Heart right ventricle (tissue), 16 donors: ENCODE measurements at regions not wholly inside any gene's neighbourhood (a gene's known extent, or its start where the extent isn't known, plus 50 kb on each side); places are given as distances from the start of the nearest gene placed in this dataset.
A peak's percentile ranks its signal among the peaks of the same experiment; 100 is the strongest.

Source experiments
- ATAC-seq, 8 donors: fragments of 200-7000 bp; cut with Tn5 transposase; one replicate each; pipeline ENCODE4 v1.9.1; 2020; ENCODE audit warnings: mild to moderate bottlenecking in 8 of 8, moderate library complexity in 8 of 8, moderate number of reproducible peaks in 1 of 8
- DNase-seq, 2 donors: peaks; one replicate each; pipeline ENCODE4 v3.0.0-alpha.2; 2020
- H3K27ac ChIP-seq, 10 donors: fragments of 200-600 bp; sonication (generic) in 2 of 10; one replicate each; pipeline versions ENCODE4 v1.5.0 to v1.8.0; 2020 to 2022; ENCODE audit warnings: mild to moderate bottlenecking in 3 of 10
- H3K27me3 ChIP-seq, 7 donors: fragments of 200-600 bp; one replicate each; pipeline ENCODE4 v1.8.0; 2021 to 2022; ENCODE audit warnings: mild to moderate bottlenecking in 2 of 7
- H3K36me3 ChIP-seq, 9 donors: fragments of 200-600 bp; sonication (generic) in 1 of 9; one replicate each; pipeline versions ENCODE4 v1.5.0 to v1.8.0; 2020 to 2022; ENCODE audit warnings: mild to moderate bottlenecking in 2 of 9
- H3K4me1 ChIP-seq, 9 donors: fragments of 200-600 bp; sonication (generic) in 1 of 9; one replicate each; pipeline versions ENCODE4 v1.5.0 to v1.8.0; 2020 to 2022; ENCODE audit warnings: mild to moderate bottlenecking in 4 of 9
- H3K4me3 ChIP-seq, 10 donors: fragments of 200-600 bp; sonication (generic) in 2 of 10; one replicate each; pipeline versions ENCODE4 v1.5.0 to v1.8.0; 2020 to 2022; ENCODE audit warnings: mild to moderate bottlenecking in 7 of 10, moderate library complexity in 2 of 10
- H3K9me3 ChIP-seq, 11 donors: fragments of 200-600 bp in 10 of 11; sonication (generic) in 2 of 11; one replicate each; pipeline versions ENCODE4 v1.5.0 to v1.8.0; 2013 to 2022; ENCODE audit warnings: mild to moderate bottlenecking in 2 of 11, control low read depth in 1 of 11, moderate library complexity in 1 of 11
- CTCF ChIP-seq, 9 donors: fragments of 200-600 bp; sonication (generic) in 2 of 9; IDR thresholded peaks; one replicate each; pipeline versions ENCODE4 v1.5.0 to v1.8.0; 2021 to 2022; ENCODE audit warnings: antibody characterized with exemption in 9 of 9, mild to moderate bottlenecking in 5 of 9, moderate library complexity in 1 of 9
- WGBS, 2 donors: extraction: QIAGEN DNeasy Blood & Tissue Kit; methylation state at CpG; one replicate each; pipeline ENCODE4 v1.1.7; 2013; ENCODE audit warnings: inconsistent platforms in 1 of 2; 5-methylcytosine and 5-hydroxymethylcytosine counted together
- intact Hi-C, 10 donors: fragments of 100-400 bp; cut with DNase I; formaldehyde crosslinking; loops; one replicate each; pipeline versions ENCODE4 v1.11.1 to v1.14.2; 2022
- donor health status: Arrhythmogenic right ventricular cardiomyopathy.
- donor health status: ischemic (EF 13 %, LVEDD 7.1; RV severe dilation, severe dysfunction).
- donor health status: healthy with polysubstance abuse.
- donor health status: DM: no; HTN: yes; CAD: no.
- donor health status: DM: no; HTN: no; CAD: no.
- donor health status: ischemic (EF 25% LVEDD 6.9; RV normal size, moderate dysfunction).
- donor health status: ischemic (EF 25% LVEDD 5.7; RV mildly dilated, moderate dysfunction).
- donor health status: healthy.
- donor health status: DM: yes; HTN: yes; CAD: no.
- donor health status: Ischemic cardiomyopathy.
- donor health status: ischemic (EF 35%, LVEDD 5.7; RV mildly dilated, moderate dysfunction).
- donor health status: nonischemic (EF 11% LVEDD 7.7; RV severe dilation, severe dysfunction).
- donor health status: DM: yes; HTN: yes; CAD: no.
- donor health status: PGD.
- donor health status: ischemic (EF 29% LVEDD 5.4; RV normal size, mild dysfunction).
- donor health status: nonischemic (EF 23%, LVEDD 6.1; RV moderate dilation, normal function).

GRCh38 chr2:134169788-134170187 is 84.1 kb upstream of the MGAT5 start:
- no peaks in the 10 kb centered on the region for H3K9me3 ChIP-seq

GRCh38 chr2:134170294-134170693 is 83.6 kb upstream of the MGAT5 start:
- intact Hi-C loops, result loop anchor here in 7 of 10 donors (5.0 to 10.0 kb wide), 2 partner anchors 33 to 45 kb away; no protein-coding TSS in a partner anchor

More at GRCh38 chr2:134169788-134170187, 84.1 kb upstream of the MGAT5 start:
- H3K4me1 ChIP-seq, result peaks cover 2 to 80% (median 54%) of the 10 kb centered on the region in 9 donors
- no peaks in the 10 kb centered on the region for H3K36me3 ChIP-seq
- WGBS, 2 donors, result 89 to 92% methylated on average over 3 of the region's 3 CpGs
- no peak overlapping the region for H3K4me3 ChIP-seq
- DNase-seq, result no peak
- no peak for TF ChIP-seq CTCF (IDR thresholded peaks at IDR 0.05)
- ATAC-seq, result no peak
- intact Hi-C loops, result loop anchor here in 7 of 10 donors (5.0 to 10.0 kb wide), 2 partner anchors 32 to 45 kb away; no protein-coding TSS in a partner anchor
- H3K27me3 ChIP-seq, result no peaks in the 10 kb centered on the region
- peak overlapping the region in 1 of 10 donors; percentile 52 for H3K27ac ChIP-seq

GRCh38 chr2:134170700-134171099 is 83.2 kb upstream of the MGAT5 start:
- intact Hi-C loops, result loop anchor here in 7 of 10 donors (5.0 to 10.0 kb wide), 2 partner anchors 33 to 46 kb away; no protein-coding TSS in a partner anchor
- Histone ChIP-seq H3K36me3 (no peaks in the 10 kb centered on the region), H3K27me3 (no peaks in the 10 kb centered on the region), H3K27ac (peak overlapping the region in 4 of 10 donors; percentile 19 to 52 (median 32)), H3K4me3 (no peak overlapping the region), H3K9me3 (no peaks in the 10 kb centered on the region), H3K4me1 (peaks cover 2 to 82% (median 57%) of the 10 kb centered on the region in 9 donors)
- DNase-seq, result no peak
- no peak for ATAC-seq
- TF ChIP-seq CTCF (IDR thresholded peaks at IDR 0.05), result no peak
- 56% methylated on average over 3 of the region's 3 CpGs for WGBS, 2 donors

More at GRCh38 chr2:134170294-134170693, 83.6 kb upstream of the MGAT5 start:
- WGBS, 2 donors, result 68 to 74% methylated on average over 3 of the region's 3 CpGs
- TF ChIP-seq CTCF (IDR thresholded peaks at IDR 0.05), result no peak
- Histone ChIP-seq H3K4me1 (peaks cover 2 to 80% (median 55%) of the 10 kb centered on the region in 9 donors), H3K27ac (peak overlapping the region in 2 of 10 donors; percentile 24 to 52), H3K9me3 (no peaks in the 10 kb centered on the region), H3K4me3 (no peak overlapping the region), H3K27me3 (no peaks in the 10 kb centered on the region), H3K36me3 (no peaks in the 10 kb centered on the region)
- ATAC-seq, result no peak
- DNase-seq, result no peak

- intact Hi-C loops, result loop anchor here in 7 of 10 donors (2.0 to 10.0 kb wide), 3 partner anchors 13 to 49 kb away; no protein-coding TSS in a partner anchor
- peak overlapping the region in 9 of 10 donors; percentile 64 to 88 (median 82) for H3K27ac ChIP-seq
- no peak for TF ChIP-seq CTCF (IDR thresholded peaks at IDR 0.05)
- no peak overlapping the region for H3K4me3 ChIP-seq
- no peaks in the 10 kb centered on the region for H3K27me3 ChIP-seq
- no peaks in the 10 kb centered on the region for H3K36me3 ChIP-seq
- peak; percentile 50 to 67 for DNase-seq
- H3K4me1 ChIP-seq, result peaks cover 12 to 86% (median 72%) of the 10 kb centered on the region in 9 donors
- peak; percentile 64 to 83 (median 76) for ATAC-seq
- 29 to 48% methylated on average over 14 of the region's 14 CpGs for WGBS, 2 donors
- H3K9me3 ChIP-seq, result no peaks in the 10 kb centered on the region
Observed at GRCh38 chr2:134173338-134174016, 80.4 kb upstream of the MGAT5 start.
